Thymus (tissue), 11 donors: ENCODE measurements at regions not wholly inside any gene's neighbourhood (a gene's known extent, or its start where the extent isn't known, plus 50 kb on each side); places are given as distances from the start of the nearest gene placed in this dataset.

ENCODE experiments used
- DNase-seq, 9 donors: peaks; one replicate each; pipeline ENCODE4 v3.0.0-alpha.2; 2013; ENCODE audit warnings: low spot score in 9 of 9, low read depth in 6 of 9, missing footprints in 1 of 9
- H3K27ac ChIP-seq, 2 donors: one replicate each; pipeline ENCODE4 v1.5.1; 2013; ENCODE audit warnings: control low read depth in 1 of 2, low read depth in 1 of 2, low read length in 1 of 2, mild to moderate bottlenecking in 1 of 2, moderate library complexity in 1 of 2
- H3K27me3 ChIP-seq, 2 donors: one replicate each; pipeline ENCODE4 v1.5.1; 2013; ENCODE audit warnings: low read length in 1 of 2; ENCODE audit not compliant: control insufficient read depth in 2 of 2, insufficient read depth in 1 of 2
- H3K36me3 ChIP-seq, 2 donors: one replicate each; pipeline ENCODE4 v1.5.1; 2013; ENCODE audit warnings: low read length in 1 of 2, mild to moderate bottlenecking in 1 of 2, moderate library complexity in 1 of 2; ENCODE audit not compliant: control insufficient read depth in 2 of 2, insufficient read depth in 2 of 2
- H3K4me1 ChIP-seq, 2 donors: one replicate each; pipeline ENCODE4 v1.5.1; 2013; ENCODE audit warnings: low read length in 2 of 2; ENCODE audit not compliant: control insufficient read depth in 2 of 2, insufficient read depth in 2 of 2
- H3K4me3 ChIP-seq, 2 donors: one replicate each; pipeline ENCODE4 v1.5.1; 2013; ENCODE audit warnings: low read length in 2 of 2, control low read depth in 1 of 2, mild to moderate bottlenecking in 1 of 2
- H3K9me3 ChIP-seq, 2 donors: one replicate each; pipeline ENCODE4 v1.5.1; 2013; ENCODE audit warnings: low read length in 1 of 2, mild to moderate bottlenecking in 1 of 2; ENCODE audit not compliant: control insufficient read depth in 2 of 2, insufficient read depth in 1 of 2
- WGBS: extraction: QIAGEN DNeasy Blood & Tissue Kit; methylation state at CpG from one replicate; pipeline ENCODE4 v1.1.7; 2013; 5-methylcytosine and 5-hydroxymethylcytosine counted together
- donor health status: healthy.

DNA sequence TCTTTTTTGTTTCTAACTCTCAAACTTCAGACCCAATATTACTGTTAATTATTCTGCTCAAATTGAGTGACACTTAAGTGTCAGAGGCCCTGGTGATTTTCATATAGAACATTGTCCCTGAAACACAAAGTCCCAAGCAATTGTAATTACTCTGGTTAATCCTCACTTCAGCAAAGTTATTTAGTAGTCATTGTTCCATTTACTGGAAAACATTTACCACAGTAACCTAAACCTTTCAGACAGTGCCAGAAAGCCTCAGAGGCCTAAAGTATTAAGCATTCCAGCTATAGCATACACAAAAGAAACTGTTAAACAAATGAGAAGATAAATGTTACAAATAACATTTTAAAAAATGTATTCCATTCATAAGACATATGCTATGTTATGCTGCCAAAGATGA is 237.2 kb upstream of the CDH6 start:
- Histone ChIP-seq H3K4me1 (no peaks in the 10 kb centered on the region), H3K4me3 (no peak overlapping the region), H3K27ac (no peak overlapping the region), H3K27me3 (no peaks in the 10 kb centered on the region), H3K9me3 (no peaks in the 10 kb centered on the region), H3K36me3 (no peaks in the 10 kb centered on the region)
- DNase-seq: no peak

- no peak for DNase-seq
- 34% methylated on average over 4 of the region's 4 CpGs for WGBS
- Histone ChIP-seq H3K27ac (no peak overlapping the region), H3K9me3 (no peaks in the 10 kb centered on the region), H3K36me3 (no peaks in the 10 kb centered on the region), H3K4me1 (no peaks in the 10 kb centered on the region), H3K4me3 (no peak overlapping the region), H3K27me3 (no peaks in the 10 kb centered on the region)
These were observed 256.4 kb upstream of the CDH6 start for GRCh38 chr5:30937070-30937469.

DNA sequence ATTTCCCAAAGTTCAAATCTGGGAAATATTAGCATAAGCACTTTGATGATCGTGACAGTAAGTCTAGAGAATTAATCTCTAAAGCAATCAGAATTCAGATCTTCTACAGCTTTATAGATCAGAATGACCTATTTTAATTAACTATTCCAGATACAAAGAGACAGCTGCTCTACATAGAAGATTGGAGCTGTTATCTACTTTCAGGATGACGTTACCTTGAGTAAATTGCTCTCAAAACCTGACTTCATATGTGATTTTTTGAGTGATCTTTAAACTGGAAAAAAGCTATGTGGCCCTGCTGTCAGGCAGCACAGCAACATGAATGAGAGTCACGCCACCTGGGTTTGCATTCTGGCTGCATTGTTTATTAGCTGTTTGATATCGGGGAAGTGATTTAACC is 259.9 kb upstream of the CDH6 start:
- H3K4me1 ChIP-seq: no peaks in the 10 kb centered on the region
- no peak overlapping the region for H3K27ac ChIP-seq
- DNase-seq: no peak
- H3K9me3 ChIP-seq: no peaks in the 10 kb centered on the region
- no peaks in the 10 kb centered on the region for H3K36me3 ChIP-seq
- no peaks in the 10 kb centered on the region for H3K27me3 ChIP-seq
- WGBS: 89% methylated on average over 4 of the region's 4 CpGs
- H3K4me3 ChIP-seq: no peak overlapping the region

GRCh38 chr5:30932273-30933017 is 261.0 kb upstream of the CDH6 start:
- DNase-seq: no peak
- Histone ChIP-seq H3K4me3 (no peak overlapping the region), H3K4me1 (no peaks in the 10 kb centered on the region), H3K27me3 (no peaks in the 10 kb centered on the region), H3K36me3 (no peaks in the 10 kb centered on the region), H3K9me3 (no peaks in the 10 kb centered on the region), H3K27ac (no peak overlapping the region)
- 82% methylated on average over 4 of the region's 4 CpGs for WGBS

DNA sequence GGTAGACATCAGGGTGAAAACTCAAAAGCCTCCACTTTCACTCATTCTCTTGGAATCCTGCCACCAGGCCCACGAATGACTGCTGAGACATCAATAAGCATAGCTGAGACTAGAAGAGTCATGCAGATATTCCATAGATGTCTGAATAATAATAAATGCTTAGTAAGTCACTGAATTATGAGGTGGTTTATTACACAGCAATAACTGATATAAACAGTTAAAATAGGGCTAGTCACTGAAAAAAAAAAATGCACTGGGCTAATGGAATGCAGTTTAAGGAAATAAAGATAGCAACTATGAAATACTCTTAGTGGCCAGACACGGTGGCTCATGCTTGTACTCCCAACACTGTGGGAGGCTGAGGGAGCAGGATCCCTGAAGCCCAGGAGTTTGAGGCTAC is 262.8 kb upstream of the CDH6 start:
- no peaks in the 10 kb centered on the region for H3K27me3 ChIP-seq
- H3K4me1 ChIP-seq: no peaks in the 10 kb centered on the region
- H3K9me3 ChIP-seq: no peaks in the 10 kb centered on the region
- no peak overlapping the region for H3K4me3 ChIP-seq
- no peak for DNase-seq
- WGBS: 86% methylated on average over 2 of the region's 2 CpGs
- no peak overlapping the region for H3K27ac ChIP-seq
- no peaks in the 10 kb centered on the region for H3K36me3 ChIP-seq

DNA sequence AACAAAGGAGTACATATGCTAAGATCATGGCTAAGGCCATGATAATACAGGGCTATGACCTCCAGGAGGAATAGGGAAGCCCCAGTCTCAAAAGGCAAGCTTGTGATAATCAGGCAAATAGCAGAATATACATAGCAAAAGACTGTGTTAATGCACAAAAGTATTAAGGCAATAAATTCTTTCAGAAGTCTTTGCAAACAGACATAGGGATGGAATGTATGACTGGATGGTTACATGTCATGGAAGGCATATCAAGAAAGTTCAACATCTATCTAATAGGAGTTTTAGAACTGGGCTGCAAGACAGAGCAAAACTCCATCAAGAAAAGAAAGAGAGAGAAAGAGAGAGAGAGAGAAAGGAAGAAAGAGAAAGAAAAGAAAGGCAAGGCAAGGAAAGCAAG is 264.5 kb upstream of the CDH6 start:
- H3K4me1 ChIP-seq: no peaks in the 10 kb centered on the region
- no peak for DNase-seq
- H3K4me3 ChIP-seq: no peak overlapping the region

GRCh38 chr5:30926218-30926617 is 267.3 kb upstream of the CDH6 start:
- Histone ChIP-seq H3K27me3 (no peaks in the 10 kb centered on the region), H3K4me1 (no peaks in the 10 kb centered on the region), H3K9me3 (no peaks in the 10 kb centered on the region), H3K27ac (no peak overlapping the region), H3K4me3 (no peak overlapping the region), H3K36me3 (no peaks in the 10 kb centered on the region)
- DNase-seq: no peak
- 90% methylated on average over 3 of the region's 3 CpGs for WGBS

More for the DNA sequence above, 264.5 kb upstream of the CDH6 start:
- H3K9me3 ChIP-seq: no peaks in the 10 kb centered on the region
- H3K27ac ChIP-seq: no peak overlapping the region
- no peaks in the 10 kb centered on the region for H3K27me3 ChIP-seq
- no peaks in the 10 kb centered on the region for H3K36me3 ChIP-seq

DNA sequence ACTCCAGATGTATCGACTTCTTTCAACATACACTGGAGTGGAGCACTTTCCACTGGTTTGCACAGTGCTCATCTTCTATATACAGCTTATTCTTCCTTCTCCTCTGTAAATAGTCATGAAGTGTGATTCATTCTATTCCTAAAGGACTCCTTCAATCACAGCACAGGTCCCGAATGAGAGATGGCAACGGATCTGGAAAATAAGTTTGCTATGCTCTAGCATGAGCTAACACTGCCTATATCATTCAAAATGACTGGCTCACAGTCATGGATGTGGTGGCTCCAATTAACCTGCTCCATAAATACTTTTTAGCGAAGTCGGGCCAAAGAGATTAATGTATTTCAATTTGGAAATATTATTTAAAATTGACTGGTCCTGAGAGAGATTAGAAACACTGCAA is 272.1 kb upstream of the CDH6 start:
- Histone ChIP-seq H3K27ac (no peak overlapping the region), H3K4me1 (no peaks in the 10 kb centered on the region), H3K9me3 (no peaks in the 10 kb centered on the region), H3K4me3 (no peak overlapping the region), H3K27me3 (no peaks in the 10 kb centered on the region), H3K36me3 (no peaks in the 10 kb centered on the region)
- DNase-seq: no peak
- WGBS: 92% methylated on average over 5 of the region's 5 CpGs

- DNase-seq: no peak
- Histone ChIP-seq H3K27me3 (no peaks in the 10 kb centered on the region), H3K36me3 (no peaks in the 10 kb centered on the region), H3K4me3 (no peak overlapping the region), H3K9me3 (no peaks in the 10 kb centered on the region), H3K4me1 (no peaks in the 10 kb centered on the region), H3K27ac (no peak overlapping the region)
- WGBS: 87% methylated on average over 5 of the region's 5 CpGs
These were observed 275.3 kb upstream of the CDH6 start for GRCh38 chr5:30918171-30918570.

DNA sequence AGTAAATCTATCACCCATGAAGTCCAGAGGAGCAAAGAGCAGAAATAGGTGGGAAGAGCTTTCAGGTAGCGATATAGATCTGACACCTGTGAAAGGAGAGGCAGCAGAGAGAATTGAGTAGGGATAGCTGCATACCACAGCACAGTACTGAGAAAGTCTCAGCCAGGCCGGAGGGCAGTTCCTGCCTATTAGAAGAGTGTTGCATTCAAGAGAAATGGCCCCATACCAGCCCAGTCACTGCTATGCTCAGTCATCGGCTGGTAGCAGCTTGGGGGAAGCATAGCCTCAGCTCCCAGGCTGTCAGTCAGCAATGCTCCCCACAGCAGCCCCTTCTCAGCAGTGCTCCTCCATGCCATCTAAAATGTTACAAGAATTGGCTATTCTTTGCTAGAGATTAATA is 285.1 kb upstream of the CDH6 start:
- Histone ChIP-seq H3K4me1 (no peaks in the 10 kb centered on the region), H3K4me3 (no peak overlapping the region), H3K27me3 (no peaks in the 10 kb centered on the region), H3K27ac (no peak overlapping the region), H3K36me3 (no peaks in the 10 kb centered on the region), H3K9me3 (no peaks in the 10 kb centered on the region)
- WGBS: 66% methylated on average over 3 of the region's 3 CpGs
- no peak for DNase-seq
